Myocyte (in vitro differentiated cells): ENCODE measurements at regions not wholly inside any gene's neighbourhood (a gene's known extent, or its start where the extent isn't known, plus 50 kb on each side); places are given as distances from the start of the nearest gene placed in this dataset.

Source experiments
- DNase-seq: peaks from one replicate; pipeline ENCODE4 v3.0.0-alpha.2; 2012; ENCODE audit warnings: low read depth

DNA sequence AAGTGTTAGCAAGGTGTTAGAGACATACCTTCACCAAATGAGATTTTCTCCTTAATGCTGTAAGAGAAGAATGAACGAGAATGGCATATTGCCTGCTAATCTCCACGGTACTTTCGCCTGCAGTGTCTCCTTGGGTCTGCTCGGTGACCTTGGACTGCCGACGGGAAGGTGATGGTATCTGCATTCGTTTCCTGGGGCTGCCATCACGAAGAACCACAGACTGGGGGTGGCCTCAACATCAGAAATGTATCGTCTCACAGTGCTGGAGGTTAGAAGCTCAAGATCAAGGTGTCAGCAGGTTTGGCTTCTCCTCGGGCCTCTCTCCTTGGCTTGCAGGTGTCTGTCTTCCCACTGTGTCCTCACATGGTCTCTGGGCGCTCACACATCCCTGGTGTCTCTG is 86.3 kb upstream of the TNRC6C start:
- DNase-seq = no peak

DNA sequence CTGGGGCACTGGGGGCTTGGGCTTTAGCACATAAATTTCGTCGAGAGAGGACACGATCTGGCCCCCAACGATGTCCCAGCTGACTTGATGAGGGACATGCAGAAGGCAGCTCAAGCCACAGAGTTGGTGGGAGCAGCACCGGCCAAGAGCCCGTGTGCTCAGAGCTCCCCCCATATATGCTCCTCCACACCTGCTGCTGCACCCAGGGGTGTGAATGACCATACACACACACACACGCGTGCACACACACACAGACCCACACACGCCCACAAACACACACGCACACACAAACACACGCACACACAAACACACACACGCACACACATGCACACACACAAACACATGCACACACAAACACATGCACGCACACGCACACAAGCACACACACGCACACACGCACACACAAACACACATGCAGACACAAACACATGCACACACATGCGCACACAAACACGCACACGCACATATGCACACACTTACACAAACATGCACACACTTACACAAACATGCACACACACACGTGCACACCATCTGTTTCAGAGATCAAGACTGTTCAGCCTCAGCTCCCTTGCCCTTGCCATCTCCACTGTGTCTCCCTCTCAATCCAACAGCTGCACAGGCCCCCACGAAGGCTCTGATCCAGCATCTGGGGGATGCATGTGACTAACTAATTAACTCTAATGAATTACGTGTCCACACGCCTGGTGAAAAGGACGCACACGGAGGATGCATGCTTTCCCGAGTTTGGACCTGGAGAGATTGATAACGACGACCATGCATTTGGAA is 85.6 kb upstream of the TNRC6C start:
- no peak for DNase-seq

DNA sequence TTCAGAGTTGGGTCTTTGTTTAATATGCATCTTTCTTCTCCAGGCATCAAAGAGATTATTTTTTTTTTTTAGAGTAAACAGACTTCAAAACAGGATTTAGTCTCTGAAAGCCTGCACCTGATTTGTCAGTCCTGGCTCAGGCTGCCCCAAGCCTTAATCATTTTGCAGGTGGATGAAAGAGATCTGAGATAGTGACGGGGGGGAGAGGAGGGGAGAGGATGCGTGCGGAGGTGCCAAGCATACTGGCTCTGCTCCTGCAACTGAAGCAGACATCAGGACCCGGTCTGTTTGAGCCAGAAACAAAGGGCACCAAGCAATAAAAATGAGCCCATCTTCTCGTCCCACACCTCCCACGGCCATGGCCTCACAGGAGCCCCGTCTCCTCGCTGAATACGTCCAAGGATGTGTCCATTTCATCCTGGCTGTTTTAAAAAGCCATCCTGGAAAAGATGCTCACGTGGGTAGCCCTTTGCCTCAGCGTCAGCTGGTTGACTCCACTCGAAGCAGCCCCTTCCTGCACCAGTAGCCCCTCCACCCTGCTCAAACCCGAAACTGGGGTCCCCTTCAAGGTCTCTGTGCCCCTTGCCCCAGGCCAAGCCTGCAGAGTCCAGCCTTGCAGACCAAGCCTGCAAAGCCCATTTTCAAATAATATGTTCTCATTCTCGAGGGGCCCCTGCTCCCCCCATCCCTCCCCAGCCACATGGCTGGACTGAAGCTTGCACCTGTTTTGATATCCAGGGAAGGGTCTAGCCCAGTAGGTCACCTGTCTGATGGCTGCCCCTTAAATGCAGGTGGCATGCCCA is 84.8 kb upstream of the TNRC6C start:
- no peak for DNase-seq

DNA sequence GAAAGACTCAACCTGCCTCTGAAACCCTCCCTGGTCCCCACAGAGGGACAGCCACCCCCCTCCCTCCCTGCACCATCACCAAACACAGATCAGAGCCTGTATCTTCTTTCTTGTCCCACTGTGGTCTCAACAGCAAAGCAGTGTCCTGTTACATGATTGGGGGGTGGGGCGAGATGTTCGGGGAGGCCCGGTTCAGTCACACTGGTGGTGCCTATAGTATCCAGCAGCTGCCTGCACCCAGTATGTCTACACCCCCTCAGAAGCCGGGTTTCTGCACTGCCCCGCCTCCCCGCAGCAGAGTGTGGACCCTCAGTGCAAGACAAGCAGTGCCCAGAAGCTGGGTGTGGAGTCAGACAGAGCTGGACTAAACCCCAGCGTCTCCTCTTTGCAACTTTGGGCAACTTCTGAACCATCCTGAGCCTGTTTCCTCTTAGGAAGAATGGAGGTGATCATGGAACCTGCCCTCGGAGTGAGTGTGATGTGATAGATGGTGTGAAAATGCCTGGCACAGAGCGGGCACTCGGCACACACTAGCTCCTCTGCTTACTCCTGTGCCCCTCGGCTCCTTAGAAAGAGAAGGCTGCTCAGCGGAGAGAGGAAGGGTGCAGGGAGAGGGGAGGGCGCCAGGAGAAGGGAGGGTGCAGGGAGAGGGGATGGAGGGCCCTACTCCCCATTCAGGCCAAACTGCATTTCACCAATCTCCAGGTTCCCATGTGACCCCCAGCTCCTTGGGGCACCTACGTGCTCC is 84.0 kb upstream of the TNRC6C start:
- no peak for DNase-seq

DNA sequence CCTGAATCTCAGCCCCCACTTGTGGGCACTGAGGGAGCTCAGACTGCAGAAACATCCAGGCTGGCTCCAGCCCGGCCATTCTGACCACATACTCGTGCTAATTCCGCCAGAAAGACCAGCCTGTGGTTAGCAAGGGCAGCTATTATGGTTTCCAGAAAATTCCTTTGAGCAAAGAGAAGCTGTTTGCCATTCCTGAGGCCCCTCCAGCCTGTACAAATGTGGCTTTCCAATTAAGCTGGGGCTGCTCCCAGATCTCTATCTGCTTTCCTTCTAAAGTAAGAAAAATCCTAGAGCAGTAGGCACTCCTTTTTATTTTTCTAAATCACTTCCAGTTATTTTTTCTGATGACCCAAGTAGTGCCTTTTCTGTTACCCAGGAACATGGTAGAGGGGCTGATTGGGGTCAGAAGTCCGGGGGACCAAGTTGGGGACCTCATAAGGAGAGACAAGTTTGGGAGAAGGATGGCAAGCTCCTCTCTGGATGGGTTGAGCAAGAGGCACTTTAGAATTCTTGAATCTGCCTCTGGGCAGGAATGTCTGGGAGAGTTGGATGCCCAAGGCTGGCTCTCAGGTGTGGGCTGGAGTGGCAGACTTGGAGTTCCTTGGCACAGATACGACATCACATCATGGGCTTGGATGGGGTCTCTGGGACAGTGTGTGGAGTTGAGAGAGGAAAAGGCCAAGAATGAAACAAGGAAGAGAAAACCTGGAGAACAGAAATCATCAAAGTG is 83.3 kb upstream of the TNRC6C start:
- DNase-seq = peak; percentile 92

DNA sequence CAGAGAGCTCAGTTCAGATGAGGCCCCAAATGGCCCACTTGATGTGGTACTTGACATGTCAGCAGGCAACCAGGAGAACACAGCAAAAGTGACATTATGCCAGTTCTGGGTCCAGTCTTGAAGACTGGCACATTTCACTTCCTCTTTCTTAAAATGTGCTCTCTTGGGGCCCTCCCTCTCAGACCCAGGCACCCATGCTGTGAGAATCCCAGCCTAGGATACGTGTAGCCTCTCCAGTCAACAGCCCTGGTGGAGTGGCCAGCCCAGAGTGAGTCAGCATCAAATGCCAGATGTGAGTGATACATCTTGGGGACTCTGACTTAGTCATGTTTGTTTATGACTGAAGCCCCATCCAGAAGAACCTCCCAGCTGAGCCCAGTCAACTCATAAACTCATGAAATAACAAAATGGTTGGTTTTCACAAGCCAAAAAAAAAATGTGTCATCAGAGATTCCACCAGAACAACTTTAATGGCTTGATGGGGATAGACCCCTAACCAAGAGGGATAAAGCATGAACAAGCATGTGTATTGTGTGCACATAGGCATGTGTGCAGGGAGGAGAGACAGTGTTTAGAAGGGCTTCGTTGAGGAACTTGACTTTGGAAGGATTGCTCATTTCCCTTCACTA is 82.5 kb upstream of the TNRC6C start:
- DNase-seq = no peak

DNA sequence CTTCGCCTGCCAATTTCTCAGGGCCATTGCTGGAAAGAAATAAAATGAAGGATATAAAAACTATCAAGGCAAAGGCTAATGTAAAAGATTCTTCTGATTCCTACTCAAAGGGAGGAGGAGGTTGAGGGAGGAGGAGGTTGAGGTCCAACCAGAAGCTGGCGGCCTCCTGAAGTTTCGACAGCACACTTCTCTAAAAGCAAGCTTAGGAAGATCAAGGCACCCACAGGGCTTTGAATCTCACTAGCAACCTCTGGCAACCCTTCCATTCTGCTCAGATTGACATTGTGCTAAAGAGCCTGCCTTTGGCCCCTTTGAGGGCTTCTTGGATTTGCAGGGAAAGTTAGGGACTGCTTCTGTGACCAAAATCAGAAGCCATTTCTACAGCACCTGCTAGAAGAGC is 81.5 kb upstream of the TNRC6C start:
- DNase-seq = no peak

DNA sequence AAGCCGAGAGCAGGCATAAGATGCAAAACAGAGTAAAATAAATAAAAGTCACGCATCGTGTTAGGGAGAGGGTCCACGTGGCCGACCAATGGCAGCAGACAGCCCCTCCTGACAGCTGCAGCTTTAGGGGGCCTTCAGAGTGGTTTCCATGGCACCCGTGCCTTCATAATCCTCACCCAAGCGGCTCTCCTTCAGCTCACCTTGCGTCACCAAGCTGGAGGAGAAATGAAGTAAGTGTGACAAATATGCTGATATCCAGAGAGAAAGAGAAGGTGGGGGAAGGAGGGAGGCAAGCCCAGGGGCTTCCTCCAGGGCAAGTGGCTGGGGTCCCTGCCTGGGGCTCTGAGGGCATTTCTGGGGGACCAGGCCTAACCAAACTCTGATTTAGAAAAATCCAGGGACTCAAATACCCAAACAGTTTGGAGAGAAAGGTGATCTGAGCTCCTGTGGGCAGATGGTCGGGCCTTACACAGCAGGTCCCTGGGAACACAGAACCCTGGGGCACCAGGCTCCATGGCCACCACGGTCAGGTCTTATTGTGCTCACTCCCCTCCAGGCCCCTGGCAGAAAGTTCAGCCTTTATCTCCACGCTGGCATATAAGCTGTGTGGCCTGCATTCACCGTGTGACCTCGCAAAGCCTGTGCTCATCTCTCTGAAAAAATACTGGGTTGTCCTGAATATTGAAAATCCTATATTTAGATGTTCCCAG is 80.7 kb upstream of the TNRC6C start:
- DNase-seq = no peak

DNA sequence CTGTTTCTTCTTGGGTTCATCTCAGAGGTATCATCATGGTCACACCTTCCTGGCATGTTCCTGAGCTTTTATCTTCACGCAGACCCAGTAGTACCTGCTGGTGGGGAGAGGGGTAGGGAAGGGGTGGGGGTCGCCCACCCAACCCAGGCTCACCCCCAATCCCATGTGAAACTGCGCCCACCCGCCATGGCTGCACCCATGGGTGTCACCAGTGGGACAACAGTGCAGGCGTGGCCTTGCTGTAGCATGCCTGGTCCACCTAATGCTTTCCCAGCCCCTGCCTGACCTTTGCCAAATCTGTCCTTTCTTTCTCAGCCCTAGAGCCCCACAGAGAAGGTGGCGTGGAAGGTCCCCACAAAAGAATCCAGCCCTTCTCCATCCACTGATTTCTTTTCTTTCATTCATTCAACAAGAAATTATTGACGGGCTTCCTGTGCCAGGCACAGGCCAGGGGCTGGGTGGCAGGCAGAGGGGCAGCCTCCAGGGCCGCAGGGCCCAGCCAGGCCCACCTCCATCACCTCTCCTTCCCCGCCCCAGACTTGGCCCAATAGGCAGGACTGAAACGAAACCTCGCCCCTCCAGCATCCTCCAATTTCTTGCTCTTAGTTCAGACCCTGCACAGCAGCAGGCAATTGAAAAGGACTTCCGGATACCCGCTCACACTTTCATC is 79.1 kb upstream of the TNRC6C start:
- no peak for DNase-seq

DNA sequence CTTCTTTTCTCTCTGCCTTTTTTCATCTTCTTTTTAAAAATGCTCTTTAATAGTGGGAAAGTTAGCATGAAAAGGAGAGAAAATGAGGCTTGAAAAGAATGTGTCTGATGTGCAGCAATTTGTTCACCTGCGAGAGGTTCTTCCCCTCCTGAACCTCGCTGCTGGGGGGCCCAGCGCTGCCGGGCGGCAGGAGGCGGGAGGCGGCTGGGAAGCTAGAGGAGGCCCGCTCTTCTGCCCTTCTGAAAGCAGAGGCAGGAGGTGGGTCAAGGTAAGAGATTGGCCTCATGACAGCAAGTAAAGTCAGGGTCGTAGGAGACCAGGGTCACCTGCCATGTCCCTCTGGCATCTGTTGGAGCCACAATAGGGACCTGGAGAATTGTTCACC is 78.6 kb upstream of the TNRC6C start:
- no peak for DNase-seq

DNA sequence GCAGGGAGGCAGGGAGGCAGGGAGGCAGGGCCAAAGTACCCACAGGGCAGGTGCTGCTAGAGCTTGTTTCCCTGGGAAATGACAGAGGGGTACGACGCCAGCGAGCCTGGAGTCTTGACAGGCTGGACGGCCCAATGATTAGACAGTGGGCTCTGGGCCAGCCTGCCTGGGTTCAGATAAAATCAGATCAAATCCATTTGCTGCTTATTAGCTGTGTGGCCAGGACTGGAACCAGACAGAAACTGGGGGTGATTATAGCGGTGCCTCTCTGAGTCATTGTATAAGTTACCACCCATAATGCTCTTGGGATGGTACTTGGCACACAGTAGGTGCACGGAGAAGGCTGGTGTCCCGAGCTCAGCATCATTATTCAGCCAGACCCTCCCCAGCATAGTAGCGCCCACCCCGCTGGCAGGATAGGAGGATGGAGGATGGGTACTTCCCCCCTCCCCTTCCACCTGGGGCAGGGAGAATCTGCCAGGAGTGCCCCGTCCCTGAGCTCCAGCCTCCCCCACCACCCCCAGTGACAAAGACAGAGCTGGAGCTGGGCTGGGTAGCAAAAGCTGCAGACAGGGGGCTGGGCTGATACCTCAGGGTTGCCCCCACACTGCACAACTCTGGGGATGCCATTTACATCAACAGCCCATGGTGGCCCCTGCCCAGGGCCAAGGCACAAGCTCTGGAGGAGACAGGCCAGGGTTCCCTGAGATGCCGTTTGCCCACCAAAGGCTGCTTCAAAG is 77.6 kb upstream of the TNRC6C start:
- DNase-seq = no peak

DNA sequence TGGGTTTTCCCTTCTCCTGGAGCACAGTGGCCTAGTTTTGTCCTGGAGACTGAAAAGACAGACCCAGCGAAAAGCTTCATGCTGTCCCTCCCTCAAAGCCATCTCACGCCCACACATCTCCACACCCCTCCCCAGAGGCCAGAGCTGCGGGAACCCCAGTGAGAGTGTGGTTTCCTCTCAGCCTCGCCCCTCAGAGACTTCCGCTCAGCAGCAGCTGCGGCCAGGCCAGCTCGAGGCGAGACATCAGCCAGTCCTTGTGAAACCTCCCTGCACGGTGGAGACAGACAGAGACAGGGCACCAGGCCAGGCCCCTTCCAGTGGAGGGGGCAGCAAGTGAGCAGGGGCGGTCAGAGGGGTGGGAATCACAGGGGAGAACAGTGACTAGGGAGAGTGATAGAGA is 77.0 kb upstream of the TNRC6C start:
- DNase-seq = peak; percentile 93

DNA sequence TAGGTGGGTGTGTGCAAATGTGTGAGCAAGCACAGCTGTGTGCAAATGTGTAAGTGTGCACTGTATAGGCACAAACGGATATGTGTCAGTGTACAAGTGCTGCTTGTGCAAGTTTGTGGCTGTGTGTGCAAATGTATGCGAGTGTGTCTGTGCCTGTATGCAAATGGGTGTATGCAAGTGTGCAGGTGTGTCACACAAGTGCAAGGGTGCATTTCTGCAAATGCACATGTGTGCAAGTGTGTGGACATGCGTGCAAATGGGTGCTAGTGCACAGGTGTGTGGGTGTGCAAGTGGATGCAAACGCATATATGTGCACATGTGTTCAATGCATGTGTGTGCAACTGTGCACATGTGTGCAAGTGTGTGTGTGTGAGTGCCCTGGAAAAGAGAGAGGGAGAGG is 76.5 kb upstream of the TNRC6C start:
- no peak for DNase-seq

DNA sequence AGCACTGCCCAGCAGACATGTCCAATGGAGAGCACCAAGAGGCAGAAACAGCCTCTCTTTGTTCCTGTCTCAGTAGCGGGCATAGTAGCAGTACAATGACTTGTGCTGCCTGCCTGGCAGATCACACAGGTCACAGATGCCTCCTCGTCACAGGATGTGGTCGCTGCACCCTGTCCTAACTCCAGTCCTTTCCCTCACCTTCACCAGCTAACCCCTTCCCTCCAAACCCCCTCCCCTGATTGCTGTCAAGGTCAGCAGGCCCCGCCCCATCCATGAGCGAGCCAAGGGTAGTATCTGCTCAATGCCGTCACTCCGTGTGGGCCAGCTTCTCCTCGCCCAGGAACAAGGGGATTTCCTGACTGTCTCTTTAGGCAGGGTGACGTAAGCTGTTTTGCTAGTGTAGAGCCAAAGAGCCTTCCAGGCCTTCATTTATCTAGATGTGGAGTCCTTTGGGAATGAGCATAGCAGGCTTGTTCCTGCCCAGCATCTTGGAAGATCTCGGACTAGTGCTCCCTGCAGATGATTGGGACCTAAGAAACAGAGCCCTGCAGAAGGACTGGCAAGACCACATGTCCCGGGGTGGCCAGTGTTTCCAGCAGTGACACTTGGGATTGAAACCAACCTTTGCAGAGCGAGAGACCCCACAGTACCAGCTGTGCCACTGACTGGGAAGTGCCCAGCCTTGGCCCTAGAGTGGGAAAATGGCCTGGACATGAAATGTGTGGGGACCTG is 75.9 kb upstream of the TNRC6C start:
- no peak for DNase-seq

DNA sequence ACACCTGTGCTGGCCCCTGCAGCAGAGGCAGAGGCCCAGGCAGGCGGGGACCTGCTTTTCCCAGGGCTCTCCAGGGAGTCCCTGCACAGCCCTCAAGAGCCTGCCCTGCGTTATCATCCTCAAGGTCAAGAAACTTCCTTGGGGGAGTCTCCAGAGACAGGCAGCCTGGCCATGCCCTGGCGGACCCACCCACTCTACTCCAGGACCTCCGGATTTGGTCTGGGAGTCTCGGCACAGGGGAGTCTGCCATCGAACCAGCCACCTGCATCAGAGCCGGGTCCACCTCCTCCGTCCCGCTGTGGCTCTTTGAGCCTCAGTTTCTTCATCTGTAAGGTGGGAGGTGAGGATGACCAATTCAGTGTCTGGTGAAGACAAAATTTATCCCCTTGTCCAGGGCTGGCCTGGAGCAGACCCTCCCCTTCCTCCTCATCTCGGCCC is 75.3 kb upstream of the TNRC6C start:
- DNase-seq = no peak

DNA sequence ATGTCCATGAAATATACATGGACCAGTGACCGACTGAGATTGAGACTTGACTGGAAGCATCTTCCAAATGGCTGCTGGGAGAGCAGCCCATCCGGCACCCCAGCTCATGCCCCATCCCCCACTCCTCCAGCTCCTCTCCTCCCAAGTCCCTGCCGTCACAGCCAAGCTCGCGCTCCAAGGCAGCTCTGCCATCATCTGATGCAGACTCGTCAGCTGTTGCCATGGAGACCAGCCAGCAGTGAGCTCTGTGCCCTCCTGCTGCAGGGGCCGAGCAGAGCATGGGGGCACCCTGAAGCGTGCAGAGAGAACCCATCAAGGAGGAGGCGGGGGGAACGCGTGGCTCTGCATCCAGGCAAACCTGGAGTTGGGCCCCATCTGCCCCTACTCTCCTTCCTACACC is 74.5 kb upstream of the TNRC6C start:
- DNase-seq = no peak

DNA sequence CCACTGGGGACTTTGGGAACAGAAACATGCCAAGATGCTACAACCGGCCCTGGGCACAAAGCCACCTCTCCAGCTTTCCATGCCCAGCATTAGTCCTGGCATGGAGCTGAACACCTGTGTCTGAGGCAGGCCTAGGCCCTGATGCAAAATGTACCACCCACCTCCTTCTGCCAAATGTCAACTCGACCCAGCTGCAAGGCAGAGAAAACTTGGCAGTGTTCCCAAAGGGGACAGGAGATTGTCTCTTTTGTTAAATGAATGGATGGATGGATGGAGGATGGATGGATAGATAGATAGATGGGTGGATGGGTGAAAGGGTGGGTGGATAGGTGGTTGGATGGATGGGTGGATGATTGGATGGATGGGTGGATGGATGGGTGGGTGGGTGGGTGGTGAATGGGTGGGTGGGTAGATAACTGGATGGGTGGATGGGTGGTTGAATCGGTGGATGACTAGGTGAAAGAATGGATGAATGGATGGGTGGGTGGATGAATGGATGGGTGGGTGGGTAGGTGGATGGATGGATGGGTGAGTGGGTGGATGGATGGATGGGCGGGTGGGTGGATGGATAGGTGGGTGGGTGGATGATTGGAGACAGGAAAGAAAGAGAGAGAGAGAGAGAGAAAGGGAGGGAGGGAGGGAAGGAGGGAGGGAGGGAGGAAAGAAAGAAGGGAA is 73.4 kb upstream of the TNRC6C start:
- no peak for DNase-seq
